Transverse colon (tissue), 4 donors: ENCODE measurements at regions not wholly inside any gene's neighbourhood (a gene's known extent, or its start where the extent isn't known, plus 50 kb on each side); places are given as distances from the start of the nearest gene placed in this dataset.

Source experiments
- CTCF ChIP-seq, 5 experiments: fragments of 200-600 bp in 3 of 5; fragments of 450-650 bp in 2 of 5; sonication (generic) in 3 of 5; IDR thresholded peaks; 1 replicate in 2 of 5; 2 replicates in 3 of 5; pipeline ENCODE4 v1.5.1; 2016 to 2017; ENCODE audit warnings: antibody characterized with exemption in 5 of 5, inconsistent platforms in 3 of 5, mild to moderate bottlenecking in 2 of 5, moderate library complexity in 1 of 5
- POLR2A ChIP-seq: fragments of 450-650 bp; IDR thresholded peaks from one replicate; pipeline ENCODE4 v1.6.1; 2016; ENCODE audit warnings: antibody characterized with exemption, mild to moderate bottlenecking, moderate library complexity
- POLR2AphosphoS5 ChIP-seq, 3 donors: sonication (generic); formaldehyde crosslinking; IDR thresholded peaks; one replicate each; pipeline ENCODE4 v1.6.1; 2016; ENCODE audit warnings: antibody characterized with exemption in 3 of 3

GRCh38 chr10:27330074-27330473 lies 89.5 kb upstream of the ACBD5 start:
- TF ChIP-seq POLR2A (no peak), CTCF (IDR thresholded peaks at IDR 0.05) (no peak), POLR2AphosphoS5 (IDR thresholded peaks at IDR 0.05) (no peak)
